ENCODE measurements at regions not wholly inside any gene's neighbourhood (a gene's known extent, or its start where the extent isn't known, plus 50 kb on each side); places are given as distances from the start of the nearest gene placed in this dataset.

GRCh38 chr1:98066911-98067310, 146.1 kb upstream of the DPYD start:
- H3K36me3 ChIP-seq (ENCODE audit: control insufficient read depth in 5 of 5, insufficient read depth in 5 of 5, low read length in 5 of 5), result no peaks in the 10 kb centered on the region
- H3K4me3 ChIP-seq (ENCODE audit: low read depth in 1 of 5, low read length in 5 of 5), result no peak overlapping the region
- H3K27ac ChIP-seq (ENCODE audit: low read depth, low read length), result no peak overlapping the region
- H3K9me3 ChIP-seq (ENCODE audit: control insufficient read depth in 5 of 5, low read length in 5 of 5), result no peaks in the 10 kb centered on the region
- H3K4me1 ChIP-seq (ENCODE audit: control insufficient read depth in 5 of 5, insufficient read depth in 5 of 5, low read length in 5 of 5), result no peaks in the 10 kb centered on the region
- no peaks in the 10 kb centered on the region for H3K27me3 ChIP-seq (ENCODE audit: control insufficient read depth in 5 of 5, insufficient read depth in 4 of 5, low read length in 5 of 5)
- H3K9ac ChIP-seq (ENCODE audit: low read length in 5 of 5), result no peak overlapping the region

GRCh38 chr1:98059620-98060019, 138.8 kb upstream of the DPYD start:
- H3K9me3 ChIP-seq (ENCODE audit: control insufficient read depth in 5 of 5, low read length in 5 of 5), result no peaks in the 10 kb centered on the region
- H3K27me3 ChIP-seq (ENCODE audit: control insufficient read depth in 5 of 5, insufficient read depth in 4 of 5, low read length in 5 of 5), result peaks cover 0 to 4% (median 0%) of the 10 kb centered on the region in 5 donors
- no peak overlapping the region for H3K4me3 ChIP-seq (ENCODE audit: low read depth in 1 of 5, low read length in 5 of 5)
- no peak overlapping the region for H3K27ac ChIP-seq (ENCODE audit: low read depth, low read length)
- H3K4me1 ChIP-seq (ENCODE audit: control insufficient read depth in 5 of 5, insufficient read depth in 5 of 5, low read length in 5 of 5), result no peaks in the 10 kb centered on the region
- H3K9ac ChIP-seq (ENCODE audit: low read length in 5 of 5), result no peak overlapping the region
- no peaks in the 10 kb centered on the region for H3K36me3 ChIP-seq (ENCODE audit: control insufficient read depth in 5 of 5, insufficient read depth in 5 of 5, low read length in 5 of 5)

- H3K4me1 ChIP-seq (ENCODE audit: control insufficient read depth in 5 of 5, insufficient read depth in 5 of 5, low read length in 5 of 5), result peaks cover 0 to 7% (median 3%) of the 10 kb centered on the region in 5 donors
- H3K9ac ChIP-seq (ENCODE audit: low read length in 5 of 5), result no peak overlapping the region
- H3K9me3 ChIP-seq (ENCODE audit: control insufficient read depth in 5 of 5, low read length in 5 of 5), result no peaks in the 10 kb centered on the region
- peaks cover 0 to 7% (median under 1%) of the 10 kb centered on the region in 5 donors for H3K27me3 ChIP-seq (ENCODE audit: control insufficient read depth in 5 of 5, insufficient read depth in 4 of 5, low read length in 5 of 5)
- H3K4me3 ChIP-seq (ENCODE audit: low read depth in 1 of 5, low read length in 5 of 5), result no peak overlapping the region
- no peaks in the 10 kb centered on the region for H3K36me3 ChIP-seq (ENCODE audit: control insufficient read depth in 5 of 5, insufficient read depth in 5 of 5, low read length in 5 of 5)
- H3K27ac ChIP-seq (ENCODE audit: low read depth, low read length), result no peak overlapping the region
These were observed 137.8 kb upstream of the DPYD start for GRCh38 chr1:98058676-98059075.

- no peaks in the 10 kb centered on the region for H3K9me3 ChIP-seq (ENCODE audit: control insufficient read depth in 5 of 5, low read length in 5 of 5)
These were observed 136.5 kb upstream of the DPYD start for GRCh38 chr1:98057236-98057910.

GRCh38 chr1:98056781-98057180, 135.9 kb upstream of the DPYD start:
- peaks cover 0 to 14% (median 10%) of the 10 kb centered on the region in 5 donors for H3K4me1 ChIP-seq (ENCODE audit: control insufficient read depth in 5 of 5, insufficient read depth in 5 of 5, low read length in 5 of 5)
- H3K27me3 ChIP-seq (ENCODE audit: control insufficient read depth in 5 of 5, insufficient read depth in 4 of 5, low read length in 5 of 5), result peaks cover 4 to 14% (median 9%) of the 10 kb centered on the region in 5 donors
- H3K27ac ChIP-seq (ENCODE audit: low read depth, low read length), result no peak overlapping the region
- no peak overlapping the region for H3K4me3 ChIP-seq (ENCODE audit: low read depth in 1 of 5, low read length in 5 of 5)
- no peak overlapping the region for H3K9ac ChIP-seq (ENCODE audit: low read length in 5 of 5)
- no peaks in the 10 kb centered on the region for H3K9me3 ChIP-seq (ENCODE audit: control insufficient read depth in 5 of 5, low read length in 5 of 5)
- H3K36me3 ChIP-seq (ENCODE audit: control insufficient read depth in 5 of 5, insufficient read depth in 5 of 5, low read length in 5 of 5), result no peaks in the 10 kb centered on the region

More at GRCh38 chr1:98057236-98057910, 136.5 kb upstream of the DPYD start:
- H3K9ac ChIP-seq (ENCODE audit: low read length in 5 of 5), result no peak overlapping the region
- no peak overlapping the region for H3K4me3 ChIP-seq (ENCODE audit: low read depth in 1 of 5, low read length in 5 of 5)
- no peaks in the 10 kb centered on the region for H3K36me3 ChIP-seq (ENCODE audit: control insufficient read depth in 5 of 5, insufficient read depth in 5 of 5, low read length in 5 of 5)
- H3K27me3 ChIP-seq (ENCODE audit: control insufficient read depth in 5 of 5, insufficient read depth in 4 of 5, low read length in 5 of 5), result peaks cover 4 to 14% (median 9%) of the 10 kb centered on the region in 5 donors
- no peak overlapping the region for H3K27ac ChIP-seq (ENCODE audit: low read depth, low read length)
- peaks cover 0 to 14% (median 10%) of the 10 kb centered on the region in 5 donors for H3K4me1 ChIP-seq (ENCODE audit: control insufficient read depth in 5 of 5, insufficient read depth in 5 of 5, low read length in 5 of 5)

- peaks cover 4 to 14% (median 10%) of the 10 kb centered on the region in 5 donors for H3K27me3 ChIP-seq (ENCODE audit: control insufficient read depth in 5 of 5, insufficient read depth in 4 of 5, low read length in 5 of 5)
These were observed 134.6 kb upstream of the DPYD start for GRCh38 chr1:98055457-98055856.

GRCh38 chr1:98054786-98055185, 134.0 kb upstream of the DPYD start:
- Histone ChIP-seq H3K9ac (ENCODE audit: low read length in 5 of 5) (no peak overlapping the region), H3K9me3 (ENCODE audit: control insufficient read depth in 5 of 5, low read length in 5 of 5) (no peaks in the 10 kb centered on the region), H3K36me3 (ENCODE audit: control insufficient read depth in 5 of 5, insufficient read depth in 5 of 5, low read length in 5 of 5) (no peaks in the 10 kb centered on the region), H3K4me3 (ENCODE audit: low read depth in 1 of 5, low read length in 5 of 5) (no peak overlapping the region), H3K27me3 (ENCODE audit: control insufficient read depth in 5 of 5, insufficient read depth in 4 of 5, low read length in 5 of 5) (peaks cover 9 to 20% (median 17%) of the 10 kb centered on the region in 5 donors), H3K27ac (ENCODE audit: low read depth, low read length) (no peak overlapping the region), H3K4me1 (ENCODE audit: control insufficient read depth in 5 of 5, insufficient read depth in 5 of 5, low read length in 5 of 5) (peaks cover 0 to 14% (median 10%) of the 10 kb centered on the region in 5 donors)

More at GRCh38 chr1:98055457-98055856, 134.6 kb upstream of the DPYD start:
- no peaks in the 10 kb centered on the region for H3K9me3 ChIP-seq (ENCODE audit: control insufficient read depth in 5 of 5, low read length in 5 of 5)
- no peak overlapping the region for H3K4me3 ChIP-seq (ENCODE audit: low read depth in 1 of 5, low read length in 5 of 5)
- no peak overlapping the region for H3K27ac ChIP-seq (ENCODE audit: low read depth, low read length)
- no peaks in the 10 kb centered on the region for H3K36me3 ChIP-seq (ENCODE audit: control insufficient read depth in 5 of 5, insufficient read depth in 5 of 5, low read length in 5 of 5)
- H3K4me1 ChIP-seq (ENCODE audit: control insufficient read depth in 5 of 5, insufficient read depth in 5 of 5, low read length in 5 of 5), result peaks cover 0 to 14% (median 10%) of the 10 kb centered on the region in 5 donors
- no peak overlapping the region for H3K9ac ChIP-seq (ENCODE audit: low read length in 5 of 5)

- Histone ChIP-seq H3K4me1 (ENCODE audit: control insufficient read depth in 5 of 5, insufficient read depth in 5 of 5, low read length in 5 of 5) (peaks cover 0 to 14% (median 11%) of the 10 kb centered on the region in 5 donors), H3K27ac (ENCODE audit: low read depth, low read length) (no peak overlapping the region), H3K27me3 (ENCODE audit: control insufficient read depth in 5 of 5, insufficient read depth in 4 of 5, low read length in 5 of 5) (peaks cover 13 to 25% (median 21%) of the 10 kb centered on the region in 5 donors), H3K9ac (ENCODE audit: low read length in 5 of 5) (no peak overlapping the region), H3K36me3 (ENCODE audit: control insufficient read depth in 5 of 5, insufficient read depth in 5 of 5, low read length in 5 of 5) (no peaks in the 10 kb centered on the region), H3K4me3 (ENCODE audit: low read depth in 1 of 5, low read length in 5 of 5) (peak overlapping the region; percentile 16 to 84 (median 65)), H3K9me3 (ENCODE audit: control insufficient read depth in 5 of 5, low read length in 5 of 5) (no peaks in the 10 kb centered on the region)
These were observed 133.5 kb upstream of the DPYD start for GRCh38 chr1:98054367-98054701.

GRCh38 chr1:98053471-98054366, 132.9 kb upstream of the DPYD start:
- Histone ChIP-seq H3K27me3 (ENCODE audit: control insufficient read depth in 5 of 5, insufficient read depth in 4 of 5, low read length in 5 of 5) (peaks cover 20 to 31% (median 27%) of the 10 kb centered on the region in 5 donors), H3K9ac (ENCODE audit: low read length in 5 of 5) (peak overlapping the region in 3 of 5 donors; percentile 10 to 64 (median 53)), H3K9me3 (ENCODE audit: control insufficient read depth in 5 of 5, low read length in 5 of 5) (no peaks in the 10 kb centered on the region), H3K27ac (ENCODE audit: low read depth, low read length) (no peak overlapping the region), H3K36me3 (ENCODE audit: control insufficient read depth in 5 of 5, insufficient read depth in 5 of 5, low read length in 5 of 5) (no peaks in the 10 kb centered on the region), H3K4me1 (ENCODE audit: control insufficient read depth in 5 of 5, insufficient read depth in 5 of 5, low read length in 5 of 5) (peaks cover 0 to 16% (median 14%) of the 10 kb centered on the region in 5 donors), H3K4me3 (ENCODE audit: low read depth in 1 of 5, low read length in 5 of 5) (peak overlapping the region; percentile 51 to 84 (median 73))
